Ectodermal cell (in vitro differentiated cells): ENCODE measurements at regions not wholly inside any gene's neighbourhood (a gene's known extent, or its start where the extent isn't known, plus 50 kb on each side); places are given as distances from the start of the nearest gene placed in this dataset.

Source experiments
- H3K27ac ChIP-seq: 2 replicates; pipeline ENCODE4 v1.7.0; 2013; ENCODE audit warnings: mild to moderate bottlenecking, low read depth, low read length; ENCODE audit not compliant: insufficient read depth, poor library complexity, severe bottlenecking
- H3K27me3 ChIP-seq: 2 replicates; pipeline ENCODE4 v1.7.0; 2013; ENCODE audit warnings: mild to moderate bottlenecking, low read length; ENCODE audit not compliant: insufficient read depth, control insufficient read depth, poor library complexity, severe bottlenecking
- H3K36me3 ChIP-seq: one replicate; pipeline ENCODE4 v1.7.0; 2013; ENCODE audit warnings: low read length; ENCODE audit not compliant: control insufficient read depth, insufficient read depth
- H3K4me1 ChIP-seq: one replicate; pipeline ENCODE4 v1.7.0; 2013; ENCODE audit warnings: low read length; ENCODE audit not compliant: control insufficient read depth, insufficient read depth
- H3K4me3 ChIP-seq: 2 replicates; pipeline ENCODE4 v1.7.0; 2013; ENCODE audit warnings: low read depth, low read length, control low read depth; ENCODE audit not compliant: insufficient read depth
- H3K9me3 ChIP-seq: 2 replicates; pipeline ENCODE4 v1.7.0; 2013; ENCODE audit warnings: mild to moderate bottlenecking, low read length, moderate library complexity; ENCODE audit not compliant: control insufficient read depth
- WGBS, 2 experiments: methylation state at CpG; one replicate each; pipeline ENCODE4 v1.1.7; 2013; ENCODE audit warnings: missing lambda C conversion rate in 2 of 2; 5-methylcytosine and 5-hydroxymethylcytosine counted together

DNA sequence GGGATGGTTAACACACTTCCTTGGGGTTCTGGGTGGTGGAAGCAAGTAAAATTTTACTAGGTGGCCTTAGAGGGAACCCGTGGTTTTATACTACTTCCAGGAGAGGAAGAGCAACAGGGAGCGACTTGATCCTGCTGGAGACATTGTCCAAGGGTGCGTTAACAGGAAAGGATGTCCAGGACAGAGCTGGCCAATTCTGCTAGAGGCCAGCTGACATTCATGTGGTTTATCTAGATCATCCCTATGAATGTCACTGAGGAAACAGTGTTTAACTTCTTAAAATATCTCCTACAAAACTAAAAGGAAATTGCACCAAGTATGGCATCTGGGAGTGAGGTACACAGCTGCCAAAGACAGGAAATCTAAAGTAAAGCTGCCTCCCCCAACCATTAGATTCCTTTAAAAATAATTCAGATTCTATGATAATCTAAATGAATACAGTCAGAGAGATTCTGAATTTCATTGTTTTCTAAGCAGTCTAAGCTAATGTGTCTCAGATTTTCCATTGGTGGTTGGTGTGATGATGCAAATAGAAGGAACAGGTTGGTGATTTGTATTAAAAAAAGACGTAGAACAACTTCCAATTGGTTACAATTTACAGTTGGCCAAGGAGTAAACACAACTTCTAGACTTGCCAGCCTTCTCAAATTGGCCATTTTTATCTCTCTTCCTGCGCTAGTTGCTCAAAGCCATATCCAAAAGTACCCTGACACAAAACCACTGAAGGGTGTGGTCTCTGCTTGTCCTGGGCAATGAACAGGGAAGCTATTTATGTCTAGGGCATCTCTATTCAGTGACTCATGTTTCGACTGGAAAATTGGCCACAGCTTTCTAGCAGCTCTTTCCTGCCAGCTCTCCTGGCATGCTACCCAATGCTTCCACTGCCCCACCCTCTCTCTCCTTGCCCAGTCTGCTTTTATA is 574.7 kb upstream of the MEF2C start:
- Histone ChIP-seq H3K36me3 (no peaks in the 10 kb centered on the region), H3K4me1 (no peaks in the 10 kb centered on the region), H3K9me3 (no peaks in the 10 kb centered on the region), H3K27ac (no peak overlapping the region), H3K4me3 (no peak overlapping the region), H3K27me3 (no peaks in the 10 kb centered on the region)
- 94% methylated on average over 6 of the region's 6 CpGs for WGBS, 2 experiments

DNA sequence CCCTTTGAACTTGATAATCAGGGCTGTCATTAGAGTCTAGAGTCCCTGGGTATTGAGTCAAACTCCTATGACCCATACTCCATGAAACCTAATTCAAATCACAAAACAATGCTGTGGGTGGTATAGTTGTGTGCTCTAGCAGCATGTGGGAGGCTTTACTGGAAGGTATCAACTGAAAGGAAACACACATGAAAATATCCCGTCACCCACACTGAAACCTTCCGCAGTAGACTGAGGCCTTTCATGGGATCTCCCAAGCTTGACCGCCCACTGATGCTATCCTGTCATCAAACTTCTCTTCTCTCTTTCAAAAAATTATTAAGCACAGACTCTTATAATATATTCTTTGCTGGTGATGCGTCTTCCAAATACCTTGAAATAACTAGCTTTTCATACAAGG is 569.1 kb upstream of the MEF2C start:
- Histone ChIP-seq H3K27me3 (no peaks in the 10 kb centered on the region), H3K36me3 (no peaks in the 10 kb centered on the region), H3K4me3 (no peak overlapping the region), H3K9me3 (no peaks in the 10 kb centered on the region), H3K27ac (no peak overlapping the region), H3K4me1 (no peaks in the 10 kb centered on the region)
- 92 to 95% methylated on average over 3 to 4 of the region's 4 CpGs for WGBS, 2 experiments

DNA sequence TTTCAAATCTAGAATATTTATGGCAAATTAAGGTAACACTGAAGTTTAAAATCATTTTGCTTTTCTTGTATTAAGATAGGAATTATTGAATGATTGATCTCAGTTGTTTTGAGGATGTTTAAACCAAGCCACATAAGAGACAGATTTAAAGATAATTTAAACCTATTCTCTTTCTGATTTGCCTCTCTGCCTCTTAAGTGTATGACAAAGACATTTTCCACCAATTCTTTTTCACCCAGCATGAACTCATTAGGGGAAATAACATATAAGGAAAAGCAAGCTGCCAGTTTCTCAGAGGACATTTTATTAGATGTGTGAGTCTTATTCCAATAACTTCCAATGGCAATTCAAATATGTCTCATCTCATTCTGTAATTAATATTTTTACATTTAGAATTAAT is 568.3 kb upstream of the MEF2C start:
- Histone ChIP-seq H3K9me3 (no peaks in the 10 kb centered on the region), H3K4me1 (no peaks in the 10 kb centered on the region), H3K27me3 (no peaks in the 10 kb centered on the region), H3K4me3 (no peak overlapping the region), H3K36me3 (no peaks in the 10 kb centered on the region), H3K27ac (no peak overlapping the region)

DNA sequence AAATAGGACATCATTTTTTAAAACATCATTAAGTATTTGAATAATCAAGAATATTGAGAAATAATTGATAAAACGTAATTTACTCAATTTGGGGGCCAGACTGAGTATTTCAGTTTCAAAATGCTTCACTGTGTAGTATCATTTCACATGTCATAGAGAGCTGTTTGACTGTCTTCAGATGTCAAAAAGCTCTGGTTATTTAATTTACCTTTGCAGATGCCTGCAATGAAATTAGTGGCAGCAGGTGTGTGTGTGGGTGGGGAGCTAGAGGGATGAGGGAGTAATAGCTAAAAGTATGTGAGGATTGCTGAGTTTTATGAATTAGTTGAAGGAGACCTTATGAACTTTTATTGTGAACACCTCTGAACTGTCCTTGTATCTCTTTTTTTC is 567.2 kb upstream of the MEF2C start:
- H3K27me3 ChIP-seq: no peaks in the 10 kb centered on the region
- no peak overlapping the region for H3K27ac ChIP-seq
- H3K4me3 ChIP-seq: no peak overlapping the region
- WGBS, 2 experiments: 86 to 100% methylated on average over 1 of the region's 1 CpG
- H3K9me3 ChIP-seq: no peaks in the 10 kb centered on the region
- H3K4me1 ChIP-seq: no peaks in the 10 kb centered on the region
- no peaks in the 10 kb centered on the region for H3K36me3 ChIP-seq

DNA sequence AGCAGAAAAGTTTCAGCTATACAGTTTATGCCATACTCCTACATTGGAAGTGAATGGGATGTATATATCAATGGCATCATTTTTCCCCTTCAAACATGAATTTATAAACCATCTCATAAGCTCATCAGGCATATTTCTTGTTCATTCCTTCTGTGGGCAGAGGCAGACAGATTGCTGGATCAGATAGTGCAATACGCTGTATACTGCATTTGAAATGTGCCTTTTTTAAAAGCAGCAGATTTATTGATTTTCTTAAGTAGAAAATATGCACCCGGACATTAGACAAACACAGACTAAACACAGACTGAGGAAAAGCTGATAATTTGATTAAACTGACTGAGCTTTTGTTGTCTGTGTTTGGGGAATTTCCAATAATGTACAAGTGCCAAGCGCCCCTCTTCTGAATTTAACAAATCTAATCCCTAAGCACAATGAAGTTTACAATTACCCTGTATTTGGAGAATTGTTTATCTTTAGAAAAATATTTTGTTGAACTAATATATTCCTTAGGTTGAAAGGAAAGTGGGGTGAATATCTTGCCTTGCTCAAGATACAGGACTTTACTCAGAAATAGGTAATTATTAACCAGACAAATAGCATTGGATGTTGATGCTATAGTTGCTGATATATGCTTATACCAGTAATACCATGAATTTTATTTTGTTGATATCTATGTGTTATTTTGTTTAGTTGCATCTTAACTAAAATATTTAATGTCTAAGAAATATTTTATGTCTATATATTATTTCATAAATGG is 566.6 kb upstream of the MEF2C start:
- Histone ChIP-seq H3K4me3 (no peak overlapping the region), H3K36me3 (no peaks in the 10 kb centered on the region), H3K9me3 (no peaks in the 10 kb centered on the region), H3K27me3 (no peaks in the 10 kb centered on the region), H3K4me1 (no peaks in the 10 kb centered on the region), H3K27ac (no peak overlapping the region)
- 84 to 100% methylated on average over 2 of the region's 3 CpGs for WGBS, 2 experiments

DNA sequence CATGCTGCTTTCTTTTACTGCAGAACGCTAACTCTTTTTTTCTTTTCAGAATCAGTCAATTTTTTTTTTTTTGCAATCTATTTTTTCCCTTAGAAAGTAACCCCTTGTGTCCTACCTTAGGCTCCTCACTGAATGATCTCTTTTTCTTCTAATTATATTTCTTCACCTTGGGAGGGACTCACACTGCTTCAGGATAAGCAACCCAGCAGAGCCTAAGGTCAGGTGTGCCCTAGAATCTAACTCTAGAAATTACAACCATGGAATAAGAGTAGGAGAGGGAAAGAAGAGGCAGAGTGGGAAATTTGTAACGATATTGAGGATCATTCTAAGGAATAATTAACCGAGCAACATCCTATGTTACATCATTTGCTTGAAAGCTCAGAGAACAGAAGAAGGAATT is 564.0 kb upstream of the MEF2C start:
- no peaks in the 10 kb centered on the region for H3K4me1 ChIP-seq
- no peaks in the 10 kb centered on the region for H3K27me3 ChIP-seq
- H3K9me3 ChIP-seq: no peaks in the 10 kb centered on the region
- H3K4me3 ChIP-seq: no peak overlapping the region
- no peaks in the 10 kb centered on the region for H3K36me3 ChIP-seq
- no peak overlapping the region for H3K27ac ChIP-seq
- WGBS, 2 experiments: 90 to 94% methylated on average over 3 of the region's 3 CpGs

DNA sequence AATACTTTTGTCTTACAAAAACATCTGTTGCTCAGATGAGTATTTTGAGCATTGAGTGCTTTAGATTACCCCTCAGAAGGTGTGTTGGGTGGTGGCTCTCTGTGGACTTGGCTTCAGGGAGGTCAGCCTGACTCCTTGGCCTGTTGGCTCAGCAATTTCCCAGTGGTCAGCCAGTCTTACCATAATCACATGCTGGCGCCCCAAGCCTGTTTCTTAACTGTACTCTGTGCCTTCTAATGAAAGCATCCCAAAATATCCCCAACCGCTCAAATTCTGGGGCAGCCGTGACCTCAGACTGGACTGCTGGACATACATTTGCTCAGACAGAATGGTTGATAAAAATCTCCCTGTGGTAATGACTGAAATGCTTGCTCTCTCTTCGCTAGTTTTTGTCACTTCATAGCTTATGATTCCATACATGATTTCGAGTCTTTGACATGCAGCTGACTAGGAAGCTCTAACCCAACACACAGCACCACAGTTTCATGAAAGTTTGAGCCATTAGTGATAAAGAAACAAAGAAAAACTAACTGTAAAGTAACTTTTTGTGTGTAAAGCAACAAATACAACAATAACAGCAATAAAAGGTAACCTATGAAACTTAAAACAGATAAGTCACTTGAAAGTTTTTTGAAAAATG is 562.2 kb upstream of the MEF2C start:
- H3K4me1 ChIP-seq: no peaks in the 10 kb centered on the region
- no peaks in the 10 kb centered on the region for H3K36me3 ChIP-seq
- H3K27ac ChIP-seq: no peak overlapping the region
- H3K4me3 ChIP-seq: no peak overlapping the region
- no peaks in the 10 kb centered on the region for H3K27me3 ChIP-seq
- no peaks in the 10 kb centered on the region for H3K9me3 ChIP-seq
- 94 to 97% methylated on average over 5 of the region's 5 CpGs for WGBS, 2 experiments

DNA sequence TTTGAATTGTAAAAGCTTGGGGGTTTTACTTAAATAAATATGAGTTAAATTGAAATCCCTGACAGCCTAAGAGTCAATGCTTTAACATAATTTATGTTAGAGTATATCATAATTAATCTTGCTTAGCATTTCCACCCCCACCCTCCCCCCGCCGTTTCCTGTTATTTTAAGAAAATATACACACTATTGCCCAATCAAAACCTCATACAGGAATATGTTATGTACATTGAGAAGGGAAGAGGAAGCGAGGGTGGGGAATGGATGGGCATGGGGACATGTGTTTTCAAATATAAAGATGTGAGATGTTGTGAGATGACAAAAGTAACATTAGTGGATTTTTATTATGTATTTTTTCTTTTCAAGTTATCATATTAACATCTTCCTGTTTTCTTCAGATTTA is 561.1 kb upstream of the MEF2C start:
- H3K36me3 ChIP-seq: no peaks in the 10 kb centered on the region
- H3K27ac ChIP-seq: no peak overlapping the region
- H3K9me3 ChIP-seq: no peaks in the 10 kb centered on the region
- H3K4me1 ChIP-seq: no peaks in the 10 kb centered on the region
- WGBS, 2 experiments: 100% methylated on average over 1 of the region's 3 CpGs
- no peak overlapping the region for H3K4me3 ChIP-seq
- H3K27me3 ChIP-seq: no peaks in the 10 kb centered on the region

DNA sequence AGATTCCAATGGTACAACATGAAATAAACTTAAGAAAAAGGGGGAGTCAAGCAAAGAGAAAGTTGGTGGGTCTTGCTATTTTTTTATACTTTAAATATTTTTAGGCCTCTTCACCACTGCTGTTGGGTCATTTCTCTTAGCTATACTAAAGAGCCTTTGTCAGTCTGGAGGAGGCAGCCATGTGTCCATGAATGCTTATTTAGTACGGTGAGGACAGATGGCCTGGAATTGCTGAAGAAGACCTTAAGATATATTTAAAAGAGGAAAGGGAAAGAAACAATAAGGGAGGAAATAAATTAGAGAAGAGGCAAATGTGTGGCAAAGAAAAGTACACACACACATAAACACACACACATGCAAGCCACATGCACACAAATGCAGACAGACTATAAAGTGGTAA is 560.5 kb upstream of the MEF2C start:
- 92 to 100% methylated on average over 1 of the region's 1 CpG for WGBS, 2 experiments
- no peak overlapping the region for H3K27ac ChIP-seq
- no peaks in the 10 kb centered on the region for H3K9me3 ChIP-seq
- no peaks in the 10 kb centered on the region for H3K36me3 ChIP-seq
- H3K4me1 ChIP-seq: no peaks in the 10 kb centered on the region
- no peak overlapping the region for H3K4me3 ChIP-seq
- no peaks in the 10 kb centered on the region for H3K27me3 ChIP-seq

DNA sequence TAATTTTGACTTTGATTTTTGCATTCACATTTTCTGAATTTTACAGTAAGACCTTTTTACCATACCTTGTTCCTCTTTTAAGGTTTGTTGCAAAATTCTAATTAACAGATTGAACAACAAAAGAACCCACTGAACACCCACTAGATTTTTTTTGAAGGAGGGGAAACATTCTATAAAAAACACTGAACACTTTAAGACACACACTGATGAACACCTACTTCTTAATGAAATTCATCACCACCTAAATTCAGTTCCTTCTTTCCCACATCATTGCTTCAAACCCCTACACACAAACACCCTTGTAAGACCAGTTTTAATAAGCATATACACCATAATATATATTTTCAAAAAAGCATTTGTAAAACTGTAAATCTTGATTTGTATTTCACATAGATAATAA is 559.0 kb upstream of the MEF2C start:
- no peaks in the 10 kb centered on the region for H3K27me3 ChIP-seq
- H3K9me3 ChIP-seq: no peaks in the 10 kb centered on the region
- H3K36me3 ChIP-seq: no peaks in the 10 kb centered on the region
- no peak overlapping the region for H3K4me3 ChIP-seq
- peaks cover 7% of the 10 kb centered on the region for H3K4me1 ChIP-seq
- H3K27ac ChIP-seq: no peak overlapping the region
